GM23338 (cell line): ENCODE measurements at regions not wholly inside any gene's neighbourhood (a gene's known extent, or its start where the extent isn't known, plus 50 kb on each side); places are given as distances from the start of the nearest gene placed in this dataset.
A peak's percentile ranks its signal among the peaks of the same experiment; 100 is the strongest.

ENCODE experiments used
- ATAC-seq: fragments of 200-7000 bp; cut with Tn5 transposase; 3 replicates; pipeline ENCODE4 v1.9.1; 2020
- DNase-seq: peaks from one replicate; pipeline ENCODE4 v3.0.0-alpha.2; 2015; ENCODE audit warnings: low spot score
- H2AFZ ChIP-seq: fragments of 200-600 bp; sonication (generic); 2 replicates; pipeline ENCODE4 v1.8.0; 2016; ENCODE audit warnings: antibody characterized with exemption, mild to moderate bottlenecking, moderate library complexity
- H3F3A ChIP-seq: fragments of 200-600 bp; sonication (generic); replicated peaks from 2 replicates; pipeline ENCODE4 v1.8.0; 2017; ENCODE audit warnings: antibody characterized with exemption, mixed run types, low read depth
- H3K27ac ChIP-seq: fragments of 200-600 bp; sonication (generic); 2 replicates; pipeline ENCODE4 v1.6.1; 2016; ENCODE audit warnings: low read depth
- H3K27me3 ChIP-seq: fragments of 200-600 bp; sonication (generic); 2 replicates; pipeline ENCODE4 v1.8.0; 2016; ENCODE audit warnings: mild to moderate bottlenecking, mixed run types, moderate library complexity; ENCODE audit not compliant: insufficient read depth
- H3K36me3 ChIP-seq: fragments of 200-600 bp; sonication (generic); 2 replicates; pipeline ENCODE4 v1.8.0; 2016; ENCODE audit warnings: mild to moderate bottlenecking; ENCODE audit not compliant: insufficient read depth
- H3K4me1 ChIP-seq: fragments of 200-600 bp; sonication (generic); 2 replicates; pipeline ENCODE4 v1.8.0; 2016; ENCODE audit warnings: mild to moderate bottlenecking, moderate library complexity; ENCODE audit not compliant: insufficient read depth
- H3K4me2 ChIP-seq: fragments of 200-600 bp; sonication (generic); 2 replicates; pipeline ENCODE4 v1.7.1; 2017; ENCODE audit warnings: mixed run types
- H3K4me3 ChIP-seq: fragments of 200-600 bp; sonication (generic); 2 replicates; pipeline ENCODE4 v1.6.1; 2016; ENCODE audit warnings: mixed run types
- H3K79me2 ChIP-seq: fragments of 200-600 bp; sonication (generic); replicated peaks from 2 replicates; pipeline ENCODE4 v1.8.0; 2017; ENCODE audit warnings: mild to moderate bottlenecking; ENCODE audit not compliant: insufficient read depth
- H3K9me2 ChIP-seq: fragments of 200-600 bp; sonication (generic); 2 replicates; pipeline ENCODE4 v1.8.0; 2017; ENCODE audit not compliant: insufficient read depth
- H4K20me1 ChIP-seq: fragments of 200-600 bp; sonication (generic); replicated peaks from 2 replicates; pipeline ENCODE4 v1.8.0; 2017; ENCODE audit warnings: mild to moderate bottlenecking; ENCODE audit not compliant: insufficient read depth
- H3K27ac Mint-ChIP-seq: 2 replicates; pipeline ENCODE4 v1.8.0; 2020; ENCODE audit warnings: inconsistent platforms, mild to moderate bottlenecking, moderate library complexity, mixed read lengths
- H3K27me3 Mint-ChIP-seq: 3 replicates; pipeline ENCODE4 v1.8.0; 2022; ENCODE audit warnings: low read depth, mild to moderate bottlenecking, moderate library complexity, mixed read lengths, inconsistent platforms; ENCODE audit not compliant: insufficient read depth, poor library complexity
- H3K36me3 Mint-ChIP-seq: 3 replicates; pipeline ENCODE4 v1.8.0; 2021; ENCODE audit warnings: low read depth, mild to moderate bottlenecking, inconsistent platforms, moderate library complexity, mixed read lengths
- H3K4me1 Mint-ChIP-seq: 3 replicates; pipeline ENCODE4 v1.8.0; 2020; ENCODE audit warnings: mild to moderate bottlenecking, inconsistent platforms, mixed read lengths
- H3K4me3 Mint-ChIP-seq: 3 replicates; pipeline ENCODE4 v1.8.0; 2021; ENCODE audit warnings: moderate library complexity, mild to moderate bottlenecking, inconsistent platforms, mixed read lengths
- H3K9me3 Mint-ChIP-seq: 3 replicates; pipeline ENCODE4 v1.8.0; 2020; ENCODE audit warnings: moderate library complexity, mild to moderate bottlenecking, inconsistent platforms, mixed read lengths
- CREB1 ChIP-seq: fragments of 250-450 bp; sonication (Bioruptor Pico); IDR thresholded peaks from 2 replicates; pipeline ENCODE4 v1.5.0; 2020; ENCODE audit warnings: low read depth, mild to moderate bottlenecking, moderate library complexity
- ETS1 ChIP-seq: IDR thresholded peaks from 2 replicates; pipeline ENCODE4 v1.6.1; 2016; ENCODE audit warnings: antibody characterized with exemption
- EZH2 ChIP-seq: fragments of 200-600 bp; sonication (generic); IDR thresholded peaks from one replicate; pipeline ENCODE4 v1.8.0; 2017; ENCODE audit warnings: antibody characterized with exemption, mild to moderate bottlenecking, low read depth; ENCODE audit not compliant: unreplicated experiment
- EZH2phosphoT487 ChIP-seq: fragments of 200-600 bp; sonication (generic); IDR thresholded peaks from one replicate; pipeline ENCODE4 v1.8.1; 2018; ENCODE audit warnings: antibody characterized with exemption; ENCODE audit not compliant: unreplicated experiment
- JUNB ChIP-seq: IDR thresholded peaks from one replicate; pipeline ENCODE4 v1.6.1; 2016; ENCODE audit warnings: antibody characterized with exemption; ENCODE audit not compliant: unreplicated experiment
- NANOG ChIP-seq: IDR thresholded peaks from 2 replicates; pipeline ENCODE4 v1.6.1; 2016; ENCODE audit warnings: antibody characterized with exemption, borderline replicate concordance
- POLR2AphosphoS5 ChIP-seq: IDR thresholded peaks from 2 replicates; pipeline ENCODE4 v1.6.1; 2016; ENCODE audit warnings: antibody characterized with exemption, low read depth
- STAT1 ChIP-seq: IDR thresholded peaks from one replicate; pipeline ENCODE4 v1.6.1; 2016; ENCODE audit warnings: antibody characterized with exemption; ENCODE audit not compliant: unreplicated experiment
- ZNF114 ChIP-seq: fragments of 250-450 bp; sonication (Bioruptor Pico); IDR thresholded peaks from 2 replicates; pipeline ENCODE4 v1.5.0; 2020; ENCODE audit warnings: mild to moderate bottlenecking, moderate library complexity
- ZNF331 ChIP-seq: fragments of 250-450 bp; sonication (Bioruptor Pico); IDR thresholded peaks from 2 replicates; pipeline ENCODE4 v1.5.0; 2020; ENCODE audit warnings: low read depth, mild to moderate bottlenecking, moderate library complexity
- TF ChIP-seq, protein P1 (sequence below): IDR thresholded peaks from one replicate; pipeline ENCODE4 v1.6.1; 2018; ENCODE audit warnings: antibody characterized with exemption; ENCODE audit not compliant: unreplicated experiment
- TF ChIP-seq, protein P2 (sequence below): fragments of 250-450 bp; sonication (Bioruptor Pico); IDR thresholded peaks from 2 replicates; pipeline ENCODE4 v1.5.0; 2020; ENCODE audit warnings: mild to moderate bottlenecking, moderate library complexity

- ATAC-seq (no peak), DNase-seq (no peak)
- no peaks in the 10 kb centered on the region for H4K20me1 ChIP-seq
- peaks cover 11% of the 10 kb centered on the region; the same call in 2 of the 3 replicates for H3K4me1 Mint-ChIP-seq
- H3K36me3 ChIP-seq, result no peaks in the 10 kb centered on the region
- TF ChIP-seq, protein P1, sequence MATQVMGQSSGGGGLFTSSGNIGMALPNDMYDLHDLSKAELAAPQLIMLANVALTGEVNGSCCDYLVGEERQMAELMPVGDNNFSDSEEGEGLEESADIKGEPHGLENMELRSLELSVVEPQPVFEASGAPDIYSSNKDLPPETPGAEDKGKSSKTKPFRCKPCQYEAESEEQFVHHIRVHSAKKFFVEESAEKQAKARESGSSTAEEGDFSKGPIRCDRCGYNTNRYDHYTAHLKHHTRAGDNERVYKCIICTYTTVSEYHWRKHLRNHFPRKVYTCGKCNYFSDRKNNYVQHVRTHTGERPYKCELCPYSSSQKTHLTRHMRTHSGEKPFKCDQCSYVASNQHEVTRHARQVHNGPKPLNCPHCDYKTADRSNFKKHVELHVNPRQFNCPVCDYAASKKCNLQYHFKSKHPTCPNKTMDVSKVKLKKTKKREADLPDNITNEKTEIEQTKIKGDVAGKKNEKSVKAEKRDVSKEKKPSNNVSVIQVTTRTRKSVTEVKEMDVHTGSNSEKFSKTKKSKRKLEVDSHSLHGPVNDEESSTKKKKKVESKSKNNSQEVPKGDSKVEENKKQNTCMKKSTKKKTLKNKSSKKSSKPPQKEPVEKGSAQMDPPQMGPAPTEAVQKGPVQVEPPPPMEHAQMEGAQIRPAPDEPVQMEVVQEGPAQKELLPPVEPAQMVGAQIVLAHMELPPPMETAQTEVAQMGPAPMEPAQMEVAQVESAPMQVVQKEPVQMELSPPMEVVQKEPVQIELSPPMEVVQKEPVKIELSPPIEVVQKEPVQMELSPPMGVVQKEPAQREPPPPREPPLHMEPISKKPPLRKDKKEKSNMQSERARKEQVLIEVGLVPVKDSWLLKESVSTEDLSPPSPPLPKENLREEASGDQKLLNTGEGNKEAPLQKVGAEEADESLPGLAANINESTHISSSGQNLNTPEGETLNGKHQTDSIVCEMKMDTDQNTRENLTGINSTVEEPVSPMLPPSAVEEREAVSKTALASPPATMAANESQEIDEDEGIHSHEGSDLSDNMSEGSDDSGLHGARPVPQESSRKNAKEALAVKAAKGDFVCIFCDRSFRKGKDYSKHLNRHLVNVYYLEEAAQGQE, result no peak
- TF ChIP-seq EZH2 (no peak), CREB1 (CRISPR knock-in tag) (no peak), JUNB (no peak), ETS1 (no peak), POLR2AphosphoS5 (no peak), ZNF114 (no peak), STAT1 (no peak), EZH2phosphoT487 (no peak), NANOG (no peak), ZNF331 (no peak)
- TF ChIP-seq, protein P2, sequence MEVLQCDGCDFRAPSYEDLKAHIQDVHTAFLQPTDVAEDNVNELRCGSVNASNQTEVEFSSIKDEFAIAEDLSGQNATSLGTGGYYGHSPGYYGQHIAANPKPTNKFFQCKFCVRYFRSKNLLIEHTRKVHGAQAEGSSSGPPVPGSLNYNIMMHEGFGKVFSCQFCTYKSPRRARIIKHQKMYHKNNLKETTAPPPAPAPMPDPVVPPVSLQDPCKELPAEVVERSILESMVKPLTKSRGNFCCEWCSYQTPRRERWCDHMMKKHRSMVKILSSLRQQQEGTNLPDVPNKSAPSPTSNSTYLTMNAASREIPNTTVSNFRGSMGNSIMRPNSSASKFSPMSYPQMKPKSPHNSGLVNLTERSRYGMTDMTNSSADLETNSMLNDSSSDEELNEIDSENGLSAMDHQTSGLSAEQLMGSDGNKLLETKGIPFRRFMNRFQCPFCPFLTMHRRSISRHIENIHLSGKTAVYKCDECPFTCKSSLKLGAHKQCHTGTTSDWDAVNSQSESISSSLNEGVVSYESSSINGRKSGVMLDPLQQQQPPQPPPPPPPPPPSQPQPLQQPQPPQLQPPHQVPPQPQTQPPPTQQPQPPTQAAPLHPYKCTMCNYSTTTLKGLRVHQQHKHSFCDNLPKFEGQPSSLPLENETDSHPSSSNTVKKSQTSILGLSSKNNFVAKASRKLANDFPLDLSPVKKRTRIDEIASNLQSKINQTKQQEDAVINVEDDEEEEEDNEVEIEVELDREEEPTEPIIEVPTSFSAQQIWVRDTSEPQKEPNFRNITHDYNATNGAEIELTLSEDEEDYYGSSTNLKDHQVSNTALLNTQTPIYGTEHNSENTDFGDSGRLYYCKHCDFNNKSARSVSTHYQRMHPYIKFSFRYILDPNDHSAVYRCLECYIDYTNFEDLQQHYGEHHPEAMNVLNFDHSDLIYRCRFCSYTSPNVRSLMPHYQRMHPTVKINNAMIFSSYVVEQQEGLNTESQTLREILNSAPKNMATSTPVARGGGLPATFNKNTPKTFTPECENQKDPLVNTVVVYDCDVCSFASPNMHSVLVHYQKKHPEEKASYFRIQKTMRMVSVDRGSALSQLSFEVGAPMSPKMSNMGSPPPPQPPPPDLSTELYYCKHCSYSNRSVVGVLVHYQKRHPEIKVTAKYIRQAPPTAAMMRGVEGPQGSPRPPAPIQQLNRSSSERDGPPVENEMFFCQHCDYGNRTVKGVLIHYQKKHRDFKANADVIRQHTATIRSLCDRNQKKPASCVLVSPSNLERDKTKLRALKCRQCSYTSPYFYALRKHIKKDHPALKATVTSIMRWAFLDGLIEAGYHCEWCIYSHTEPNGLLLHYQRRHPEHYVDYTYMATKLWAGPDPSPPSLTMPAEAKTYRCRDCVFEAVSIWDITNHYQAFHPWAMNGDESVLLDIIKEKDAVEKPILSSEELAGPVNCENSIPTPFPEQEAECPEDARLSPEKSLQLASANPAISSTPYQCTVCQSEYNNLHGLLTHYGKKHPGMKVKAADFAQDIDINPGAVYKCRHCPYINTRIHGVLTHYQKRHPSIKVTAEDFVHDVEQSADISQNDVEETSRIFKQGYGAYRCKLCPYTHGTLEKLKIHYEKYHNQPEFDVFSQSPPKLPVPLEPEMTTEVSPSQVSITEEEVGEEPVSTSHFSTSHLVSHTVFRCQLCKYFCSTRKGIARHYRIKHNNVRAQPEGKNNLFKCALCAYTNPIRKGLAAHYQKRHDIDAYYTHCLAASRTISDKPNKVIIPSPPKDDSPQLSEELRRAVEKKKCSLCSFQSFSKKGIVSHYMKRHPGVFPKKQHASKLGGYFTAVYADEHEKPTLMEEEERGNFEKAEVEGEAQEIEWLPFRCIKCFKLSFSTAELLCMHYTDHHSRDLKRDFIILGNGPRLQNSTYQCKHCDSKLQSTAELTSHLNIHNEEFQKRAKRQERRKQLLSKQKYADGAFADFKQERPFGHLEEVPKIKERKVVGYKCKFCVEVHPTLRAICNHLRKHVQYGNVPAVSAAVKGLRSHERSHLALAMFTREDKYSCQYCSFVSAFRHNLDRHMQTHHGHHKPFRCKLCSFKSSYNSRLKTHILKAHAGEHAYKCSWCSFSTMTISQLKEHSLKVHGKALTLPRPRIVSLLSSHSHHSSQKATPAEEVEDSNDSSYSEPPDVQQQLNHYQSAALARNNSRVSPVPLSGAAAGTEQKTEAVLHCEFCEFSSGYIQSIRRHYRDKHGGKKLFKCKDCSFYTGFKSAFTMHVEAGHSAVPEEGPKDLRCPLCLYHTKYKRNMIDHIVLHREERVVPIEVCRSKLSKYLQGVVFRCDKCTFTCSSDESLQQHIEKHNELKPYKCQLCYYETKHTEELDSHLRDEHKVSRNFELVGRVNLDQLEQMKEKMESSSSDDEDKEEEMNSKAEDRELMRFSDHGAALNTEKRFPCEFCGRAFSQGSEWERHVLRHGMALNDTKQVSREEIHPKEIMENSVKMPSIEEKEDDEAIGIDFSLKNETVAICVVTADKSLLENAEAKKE (CRISPR knock-in tag), result no peak
- no peak overlapping the region for H3K27ac ChIP-seq
- no peak overlapping the region for H3K4me2 ChIP-seq
- no peaks in the 10 kb centered on the region for H3K9me3 Mint-ChIP-seq
- H3K4me3 ChIP-seq, result no peak overlapping the region
- H3K36me3 Mint-ChIP-seq, result no peaks in the 10 kb centered on the region
- H3K4me3 Mint-ChIP-seq, result no peak overlapping the region
- H3K27me3 ChIP-seq, result no peaks in the 10 kb centered on the region
- H3K79me2 ChIP-seq, result no peaks in the 10 kb centered on the region
- H3K4me1 ChIP-seq, result no peaks in the 10 kb centered on the region
- H3K9me2 ChIP-seq, result no peaks in the 10 kb centered on the region
- H2AFZ ChIP-seq, result peak overlapping the region; percentile 66
- H3K27me3 Mint-ChIP-seq, result no peaks in the 10 kb centered on the region
- no peaks in the 10 kb centered on the region for H3F3A ChIP-seq
- H3K27ac Mint-ChIP-seq, result no peak overlapping the region
These were observed 53.7 kb upstream of the ATP11B start for GRCh38 chr3:182739619-182740018.
